HG03565 (cell line): ENCODE measurements at regions not wholly inside any gene's neighbourhood (a gene's known extent, or its start where the extent isn't known, plus 50 kb on each side); places are given as distances from the start of the nearest gene placed in this dataset.
"Not testable (repeated sequence)": the region's sequence is repeated elsewhere in the genome, so short reads cannot be mapped to it uniquely, and the experiment has no call there.

Experiments
- ATAC-seq: cut with Tn5 transposase; IDR thresholded peaks from one replicate; pipeline ENCODE4 v1.9.1; 2021; ENCODE audit warnings: mild to moderate bottlenecking, moderate library complexity; ENCODE audit not compliant: unreplicated experiment

- no peak for ATAC-seq
Measured at GRCh38 chr2:7094231-7094741, 177.1 kb downstream of the RNF144A start.

- ATAC-seq = no peak
Measured at GRCh38 chr2:7096726-7097352, 179.6 kb downstream of the RNF144A start.

- ATAC-seq = peak; percentile 72
Measured at GRCh38 chr2:7097353-7097895, 180.2 kb downstream of the RNF144A start.

- no peak for ATAC-seq
Measured at GRCh38 chr2:7098816-7099215, 181.6 kb downstream of the RNF144A start.

GRCh38 chr2:7099687-7100086 lies 182.5 kb downstream of the RNF144A start:
- ATAC-seq = not testable (repeated sequence)

- no peak for ATAC-seq
Measured at GRCh38 chr2:7102826-7103225, 185.6 kb downstream of the RNF144A start.

- no peak for ATAC-seq
Measured at GRCh38 chr2:7108792-7109532, 191.8 kb downstream of the RNF144A start.

GRCh38 chr2:7109533-7109885 lies 192.3 kb downstream of the RNF144A start:
- ATAC-seq = no peak

GRCh38 chr2:7111626-7112025 lies 194.4 kb downstream of the RNF144A start:
- ATAC-seq = no peak

GRCh38 chr2:7115364-7115763 lies 198.2 kb downstream of the RNF144A start:
- no peak for ATAC-seq

- ATAC-seq = no peak
Measured at GRCh38 chr2:7115906-7116305, 198.7 kb downstream of the RNF144A start.

GRCh38 chr2:7116511-7116910 lies 199.3 kb downstream of the RNF144A start:
- no peak for ATAC-seq

GRCh38 chr2:7117076-7117475 lies 199.9 kb downstream of the RNF144A start:
- ATAC-seq = no peak

- no peak for ATAC-seq
Measured at GRCh38 chr2:7118606-7119131, 201.5 kb downstream of the RNF144A start.

GRCh38 chr2:7119132-7119835 lies 202.1 kb downstream of the RNF144A start:
- no peak for ATAC-seq

GRCh38 chr2:7121851-7122250 lies 204.6 kb downstream of the RNF144A start:
- no peak for ATAC-seq

GRCh38 chr2:7127156-7127555 lies 209.9 kb downstream of the RNF144A start:
- no peak for ATAC-seq

GRCh38 chr2:7127687-7128086 lies 210.5 kb downstream of the RNF144A start:
- no peak for ATAC-seq

- ATAC-seq = no peak
Measured at GRCh38 chr2:7131261-7131660, 214.0 kb downstream of the RNF144A start.

GRCh38 chr2:7132753-7133152 lies 215.5 kb downstream of the RNF144A start:
- no peak for ATAC-seq

GRCh38 chr2:7133521-7133920 lies 216.3 kb downstream of the RNF144A start:
- no peak for ATAC-seq
